B cell (primary cell): ENCODE measurements at regions not wholly inside any gene's neighbourhood (a gene's known extent, or its start where the extent isn't known, plus 50 kb on each side); places are given as distances from the start of the nearest gene placed in this dataset.

Experiments used
- ATAC-seq: fragments of 200-7000 bp; cut with Tn5 transposase; one replicate; pipeline ENCODE4 v1.10.0; 2021; ENCODE audit warnings: low read depth, mild to moderate bottlenecking, moderate number of reproducible peaks, moderate library complexity
- CTCF ChIA-PET: fragments of 350-600 bp; sonication (Branson Sonifier 250); formaldehyde crosslinking; loops from one replicate; lab custom pipeline; 2021; ENCODE audit warnings: antibody characterized with exemption, inconsistent platforms; lab: Charles Lee
- POLR2A ChIA-PET: fragments of 350-600 bp; sonication (Branson Sonifier 250); formaldehyde crosslinking; loops from one replicate; lab custom pipeline; 2021; ENCODE audit warnings: antibody characterized with exemption; lab: Charles Lee
- DNase-seq: peaks from one replicate; pipeline ENCODE4 v3.0.0; 2013
- H2AFZ ChIP-seq: 2 replicates; pipeline ENCODE4 v1.6.1; 2012; ENCODE audit warnings: mild to moderate bottlenecking, low read depth, low read length; ENCODE audit not compliant: insufficient read depth, poor library complexity, severe bottlenecking
- H3K27ac ChIP-seq, 2 donors: 1 replicate in 1 of 2; 2 replicates in 1 of 2; pipeline ENCODE4 v1.5.1; 2012 to 2013; ENCODE audit warnings: low read length in 2 of 2, mild to moderate bottlenecking in 2 of 2, moderate library complexity in 1 of 2
- H3K27me3 ChIP-seq, 4 experiments: fragments of 200-600 bp in 1 of 4; sonication (generic) in 1 of 4; replicated peaks in 1 of 4; 1 replicate in 2 of 4; 2 replicates in 2 of 4; pipeline versions ENCODE4 v1.6.1 to v1.7.0; 2013 to 2016; ENCODE audit warnings: low read length in 3 of 4, mild to moderate bottlenecking in 2 of 4, mixed read lengths in 1 of 4, moderate library complexity in 1 of 4; ENCODE audit not compliant: insufficient read depth in 4 of 4, control insufficient read depth in 3 of 4; ENCODE audit errors: control extremely low read depth in 1 of 4
- H3K36me3 ChIP-seq, 2 experiments: replicated peaks in 1 of 2; 1 replicate in 1 of 2; 2 replicates in 1 of 2; pipeline versions ENCODE4 v1.6.1 to v1.7.1; 2013; ENCODE audit warnings: low read length in 1 of 2; ENCODE audit not compliant: insufficient read depth in 2 of 2, control insufficient read depth in 1 of 2; ENCODE audit errors: control extremely low read depth in 1 of 2, extremely low read depth in 1 of 2
- H3K4me1 ChIP-seq, 2 donors: fragments of 200-600 bp in 1 of 2; sonication (generic) in 1 of 2; 1 replicate in 1 of 2; 2 replicates in 1 of 2; pipeline versions ENCODE4 v1.5.1 to v1.6.1; 2013 to 2017; ENCODE audit warnings: low read length in 2 of 2; ENCODE audit not compliant: control insufficient read depth in 2 of 2, insufficient read depth in 2 of 2
- H3K4me2 ChIP-seq: replicated peaks from 2 replicates; pipeline ENCODE3; 2012; ENCODE audit warnings: mild to moderate bottlenecking, low read depth, low read length; ENCODE audit not compliant: poor library complexity, severe bottlenecking
- H3K4me3 ChIP-seq, 5 experiments: fragments of 200-600 bp in 1 of 5; sonication (generic) in 1 of 5; 1 replicate in 3 of 5; 2 replicates in 2 of 5; pipeline versions ENCODE4 v1.5.1 to v1.7.0; 2011 to 2016; ENCODE audit warnings: low read length in 4 of 5, mild to moderate bottlenecking in 4 of 5, low read depth in 2 of 5, control low read depth in 1 of 5, moderate library complexity in 1 of 5; ENCODE audit not compliant: insufficient read depth in 1 of 5; ENCODE audit errors: control extremely low read depth in 1 of 5, extremely low read depth in 1 of 5
- H3K79me2 ChIP-seq: fragments of 200-600 bp; sonication (generic); one replicate; pipeline ENCODE4 v1.6.0; 2016; ENCODE audit warnings: low read length; ENCODE audit not compliant: control insufficient read depth, insufficient read depth
- H3K9ac ChIP-seq: fragments of 200-600 bp; sonication (generic); 2 replicates; pipeline ENCODE4 v1.6.1; 2017; ENCODE audit warnings: mild to moderate bottlenecking, low read length, moderate library complexity
- H3K9me3 ChIP-seq, 3 donors: one replicate each; pipeline versions ENCODE4 v1.6.1 to v1.7.1; 2013; ENCODE audit warnings: low read length in 2 of 3; ENCODE audit not compliant: control insufficient read depth in 2 of 3, insufficient read depth in 1 of 3; ENCODE audit errors: control extremely low read depth in 1 of 3
- H4K20me1 ChIP-seq: 2 replicates; pipeline ENCODE4 v1.6.0; 2012; ENCODE audit warnings: mild to moderate bottlenecking, low read length; ENCODE audit not compliant: insufficient read depth, control insufficient read depth, poor library complexity, severe bottlenecking
- H3K27ac Mint-ChIP-seq: one replicate; pipeline ENCODE4 v1.8.0; 2021; ENCODE audit warnings: mixed read lengths
- H3K27me3 Mint-ChIP-seq: one replicate; pipeline ENCODE4 v1.8.0; 2021; ENCODE audit warnings: mixed read lengths
- H3K4me1 Mint-ChIP-seq: one replicate; pipeline ENCODE4 v1.8.0; 2021; ENCODE audit warnings: mixed read lengths
- H3K4me3 Mint-ChIP-seq: one replicate; pipeline ENCODE4 v1.8.0; 2021; ENCODE audit warnings: mixed read lengths
- H3K9me3 Mint-ChIP-seq: one replicate; pipeline ENCODE4 v1.8.0; 2022; ENCODE audit warnings: mixed read lengths; ENCODE audit not compliant: insufficient read depth
- CTCF ChIP-seq: fragments of 200-600 bp; IDR thresholded peaks from one replicate; pipeline ENCODE4 v1.8.0; 2022; ENCODE audit warnings: antibody characterized with exemption, mild to moderate bottlenecking
- EZH2 ChIP-seq: IDR thresholded peaks from 2 replicates; pipeline ENCODE4 v1.6.1; 2012; ENCODE audit warnings: borderline replicate concordance, low read depth, mild to moderate bottlenecking, moderate library complexity, low read length; ENCODE audit not compliant: insufficient read depth, poor library complexity, severe bottlenecking
- WGBS: methylation state at CpG from one replicate; pipeline ENCODE4 v1.1.5; 2013; ENCODE audit warnings: missing lambda C conversion rate; ENCODE audit not compliant: insufficient coverage; 5-methylcytosine and 5-hydroxymethylcytosine counted together
- intact Hi-C: fragments of 100-400 bp; cut with micrococcal nuclease; formaldehyde crosslinking; loops from one replicate; pipeline ENCODE4 v1.10.0; 2022

GRCh38 chr3:6110451-6110850, 750.5 kb upstream of the GRM7 start:
- no peaks in the 10 kb centered on the region for H4K20me1 ChIP-seq
- no peak overlapping the region for H3K4me2 ChIP-seq
- no peak for DNase-seq
- 84% methylated on average over 2 of the region's 3 CpGs for WGBS
- Mint-ChIP-seq H3K27ac (no peak overlapping the region), H3K27me3 (no peaks in the 10 kb centered on the region), H3K4me3 (no peak overlapping the region), H3K4me1 (no peaks in the 10 kb centered on the region), H3K9me3 (peaks cover 3% of the 10 kb centered on the region)
- intact Hi-C loops, result no loop called here
- H3K27ac ChIP-seq, result no peak overlapping the region
- POLR2A ChIA-PET, result no interaction called here
- CTCF ChIA-PET, result no interaction called here
- H3K79me2 ChIP-seq, result no peaks in the 10 kb centered on the region
- no peaks in the 10 kb centered on the region for H3K4me1 ChIP-seq
- no peaks in the 10 kb centered on the region for H3K36me3 ChIP-seq
- no peak for TF ChIP-seq CTCF
- no peak for TF ChIP-seq EZH2
- H3K9ac ChIP-seq, result no peak overlapping the region
- H3K4me3 ChIP-seq, result no peak overlapping the region
- H2AFZ ChIP-seq, result no peak overlapping the region
- H3K9me3 ChIP-seq, result peaks cover 0 to 4% (median 0%) of the 10 kb centered on the region in 3 donors
- no peaks in the 10 kb centered on the region for H3K27me3 ChIP-seq
- no peak for ATAC-seq

- DNase-seq, result no peak
- no peak overlapping the region for H3K27ac ChIP-seq
- no peak overlapping the region for H3K9ac ChIP-seq
- H3K9me3 ChIP-seq, result peaks cover 0 to 3% (median 0%) of the 10 kb centered on the region in 3 donors
- no peak for ATAC-seq
- Mint-ChIP-seq H3K4me3 (no peak overlapping the region), H3K9me3 (peaks cover 3% of the 10 kb centered on the region), H3K27me3 (no peaks in the 10 kb centered on the region), H3K27ac (no peak overlapping the region), H3K4me1 (no peaks in the 10 kb centered on the region)
- no peak overlapping the region for H3K4me3 ChIP-seq
- no peak overlapping the region for H3K4me2 ChIP-seq
- TF ChIP-seq CTCF, result no peak
- no peak for TF ChIP-seq EZH2
- H3K36me3 ChIP-seq, result no peaks in the 10 kb centered on the region
- WGBS, result no CpG with 5 or more reads among the region's 3 CpGs
- H3K4me1 ChIP-seq, result no peaks in the 10 kb centered on the region
- ChIA-PET POLR2A (no interaction called here), CTCF (no interaction called here)
- no peaks in the 10 kb centered on the region for H3K27me3 ChIP-seq
- H4K20me1 ChIP-seq, result no peaks in the 10 kb centered on the region
- intact Hi-C loops, result no loop called here
- no peaks in the 10 kb centered on the region for H3K79me2 ChIP-seq
- H2AFZ ChIP-seq, result no peak overlapping the region
Measured at GRCh38 chr3:6112546-6112945, 748.4 kb upstream of the GRM7 start.
